NCI-H187 (cell line): ENCODE measurements at regions not wholly inside any gene's neighbourhood (a gene's known extent, or its start where the extent isn't known, plus 50 kb on each side); places are given as distances from the start of the nearest gene placed in this dataset.
A peak's percentile ranks its signal among the peaks of the same experiment; 100 is the strongest.
"Not testable (repeated sequence)": the region's sequence is repeated elsewhere in the genome, so short reads cannot be mapped to it uniquely, and the experiment has no call there.

Experiments used
- DNase-seq, 2 experiments: peaks; one replicate each; lab custom pipeline; 2025; lab: John Stamatoyannopoulos, UW

DNA sequence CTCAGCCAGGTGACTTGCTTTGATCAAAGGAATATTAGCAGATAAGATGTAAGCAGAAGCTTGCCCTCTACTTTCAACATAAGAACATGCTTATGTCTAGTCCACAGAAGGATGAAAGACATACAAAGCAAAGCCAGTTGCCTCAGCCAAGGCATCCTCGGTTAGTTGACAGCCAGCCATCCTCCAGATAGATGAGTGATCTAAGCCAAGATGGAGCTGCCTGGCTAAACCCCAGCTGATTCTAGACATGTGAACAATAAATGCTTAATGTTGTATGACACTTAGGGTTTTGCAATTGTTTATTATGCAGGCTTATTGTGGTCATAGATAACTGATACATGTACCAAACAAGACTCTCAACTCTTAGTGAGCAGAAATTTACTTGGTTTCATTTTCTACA is 157.6 kb upstream of the TMTC2 start:
- DNase-seq: no peak

DNA sequence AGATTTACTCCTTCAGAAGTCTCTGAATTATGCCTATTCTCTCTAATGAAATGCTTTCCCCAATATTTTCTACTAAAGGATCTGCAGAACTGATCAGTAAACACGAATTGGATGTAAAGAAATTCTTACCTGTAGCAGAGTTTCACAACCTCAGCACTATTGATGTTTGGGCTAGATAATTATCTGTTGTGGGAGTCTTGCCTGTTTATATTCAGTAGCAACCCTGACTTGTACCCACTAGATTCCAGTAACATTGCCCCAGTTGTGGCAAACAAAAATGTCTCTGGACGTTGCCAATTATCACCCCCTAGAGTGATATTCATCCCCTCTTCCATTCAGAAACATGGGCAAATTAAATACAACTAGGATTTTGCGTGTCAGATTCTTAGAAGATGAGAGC is 156.8 kb upstream of the TMTC2 start:
- no peak for DNase-seq

GRCh38 chr12:82530394-82530793 is 156.3 kb upstream of the TMTC2 start:
- DNase-seq: no peak

GRCh38 chr12:82533341-82533740 is 153.4 kb upstream of the TMTC2 start:
- no peak for DNase-seq

DNA sequence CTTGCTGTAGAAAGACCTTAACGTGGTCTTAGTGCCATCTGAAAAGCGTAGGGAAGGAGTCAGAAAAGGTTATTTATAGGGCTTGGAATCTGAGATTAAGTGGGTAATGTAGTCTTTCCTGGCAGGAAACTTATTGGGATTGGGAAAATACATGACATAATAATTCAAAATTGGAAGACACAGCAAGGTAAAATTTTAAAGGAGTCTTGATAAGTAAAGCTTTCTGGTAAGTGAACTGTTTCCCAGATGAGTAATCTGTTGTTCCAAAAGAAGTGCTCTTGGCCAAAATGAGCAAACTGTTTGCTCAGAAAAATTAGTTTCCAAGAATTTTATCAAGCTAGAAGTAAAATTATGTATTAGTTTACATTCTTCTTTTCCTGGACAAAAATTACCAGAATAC is 149.3 kb upstream of the TMTC2 start:
- DNase-seq: no peak

DNA sequence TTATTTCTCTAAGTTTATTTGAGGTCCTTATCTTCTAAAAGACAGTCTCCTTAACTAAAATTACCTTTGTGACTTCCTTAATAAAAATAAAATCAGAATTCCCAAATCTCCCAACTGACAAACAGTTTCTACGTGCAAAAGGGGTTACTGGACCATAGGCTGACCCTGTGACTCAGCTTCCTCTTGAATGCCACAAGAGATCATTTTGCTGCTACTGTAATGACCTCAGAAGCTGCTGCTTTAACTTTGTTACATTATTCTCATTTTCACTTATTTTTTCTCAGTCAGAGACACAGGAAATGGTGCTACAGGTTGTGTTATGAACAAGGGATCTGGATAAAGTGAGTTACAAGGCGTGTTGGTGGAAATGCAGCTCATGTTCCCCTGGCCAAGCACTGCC is 132.2 kb upstream of the TMTC2 start:
- DNase-seq: no peak

- no peak for DNase-seq
These were observed 131.0 kb upstream of the TMTC2 start for GRCh38 chr12:82555699-82556098.

GRCh38 chr12:82565966-82566365 is 120.7 kb upstream of the TMTC2 start:
- DNase-seq: no peak

- DNase-seq: no peak
These were observed 119.0 kb upstream of the TMTC2 start for GRCh38 chr12:82567688-82568087.

GRCh38 chr12:82574191-82574590 is 112.5 kb upstream of the TMTC2 start:
- DNase-seq: no peak

GRCh38 chr12:82578725-82579124 is 108.0 kb upstream of the TMTC2 start:
- DNase-seq: no peak

GRCh38 chr12:82583756-82584155 is 103.0 kb upstream of the TMTC2 start:
- no peak for DNase-seq

DNA sequence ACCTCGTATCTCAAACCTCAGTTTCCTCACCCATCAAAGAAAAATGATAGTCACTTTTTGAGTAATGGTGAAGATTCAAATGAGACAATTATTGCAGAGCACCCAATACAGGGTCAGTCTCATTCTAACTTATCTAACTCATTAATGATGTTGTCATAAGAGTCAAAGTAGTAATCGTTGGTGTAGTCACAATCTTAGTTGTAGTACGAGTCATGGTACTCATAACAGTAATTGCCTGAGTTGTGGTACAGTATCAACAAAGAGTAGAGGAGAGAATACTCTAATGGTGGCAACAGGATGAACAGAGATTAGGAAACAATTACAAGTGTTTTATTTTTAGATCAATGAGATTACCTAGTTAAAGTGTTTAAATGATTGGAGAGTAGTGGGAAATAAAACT is 93.6 kb upstream of the TMTC2 start:
- DNase-seq: no peak

DNA sequence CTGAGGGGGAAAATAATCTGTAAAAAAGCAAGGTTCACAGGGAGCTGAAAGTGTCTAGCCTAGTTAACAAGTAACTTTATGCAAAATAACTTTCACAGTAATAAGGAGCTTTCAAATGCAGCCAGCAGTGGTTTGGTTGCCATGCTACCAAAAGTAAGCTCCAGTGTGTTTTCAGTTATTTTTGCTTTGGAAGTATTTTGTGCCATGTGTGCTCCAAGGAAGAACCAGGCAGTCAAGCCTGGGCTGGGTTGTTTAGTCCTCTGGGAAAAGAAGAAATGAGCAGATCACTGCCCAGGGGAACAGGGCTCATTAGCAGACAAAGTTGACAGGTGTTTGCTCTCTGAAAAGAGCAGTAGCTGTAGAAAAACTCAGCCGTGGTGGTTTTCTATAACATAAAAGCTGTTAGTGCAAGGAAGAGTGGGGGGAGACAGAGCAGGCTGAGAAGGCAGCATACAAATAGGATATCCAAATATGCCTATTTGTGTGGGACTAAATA is 92.8 kb upstream of the TMTC2 start:
- DNase-seq: peak; percentile 21 to 26

- no peak for DNase-seq
These were observed 90.8 kb upstream of the TMTC2 start for GRCh38 chr12:82595941-82596340.

- DNase-seq: peak; percentile 73 to 81
These were observed 90.2 kb upstream of the TMTC2 start for GRCh38 chr12:82596483-82596882.

DNA sequence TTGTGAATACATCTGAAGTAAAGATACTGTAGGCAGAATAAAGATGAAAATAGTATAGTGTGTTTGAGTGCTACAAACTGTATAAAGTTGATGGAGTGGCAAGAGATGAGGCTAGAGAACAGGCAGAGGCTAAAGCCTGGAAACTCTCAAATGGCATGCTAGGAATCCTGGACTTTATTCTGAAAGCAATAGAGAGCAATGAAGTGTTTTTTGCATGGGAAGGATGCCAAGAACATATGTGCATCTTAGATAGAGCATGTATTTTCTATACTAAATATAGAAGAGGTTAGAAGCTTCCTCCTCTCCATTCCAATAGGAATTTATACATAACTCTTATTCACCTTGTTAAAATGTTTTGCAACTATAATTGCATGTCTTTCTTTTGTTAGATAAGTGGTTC is 86.3 kb upstream of the TMTC2 start:
- DNase-seq: peak; percentile 16 to 45

DNA sequence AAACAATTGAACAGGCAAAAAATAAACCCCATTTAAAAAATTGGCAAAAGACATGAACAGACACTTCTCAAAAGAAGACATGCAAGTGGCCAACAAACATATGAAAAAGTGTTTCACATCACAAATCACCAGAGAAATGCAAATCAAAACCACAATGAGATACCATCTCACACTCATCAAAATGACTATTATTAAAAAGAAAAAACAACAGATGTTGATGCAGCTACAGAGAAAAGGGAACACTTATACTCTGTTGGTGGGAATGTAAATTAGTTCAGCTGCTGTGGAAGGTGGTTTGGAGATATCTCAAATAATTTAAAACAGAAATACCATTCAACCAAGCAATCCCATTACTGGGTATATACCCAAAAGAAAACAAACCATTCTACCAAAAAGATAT is 83.1 kb upstream of the TMTC2 start:
- not testable (repeated sequence) for DNase-seq

DNA sequence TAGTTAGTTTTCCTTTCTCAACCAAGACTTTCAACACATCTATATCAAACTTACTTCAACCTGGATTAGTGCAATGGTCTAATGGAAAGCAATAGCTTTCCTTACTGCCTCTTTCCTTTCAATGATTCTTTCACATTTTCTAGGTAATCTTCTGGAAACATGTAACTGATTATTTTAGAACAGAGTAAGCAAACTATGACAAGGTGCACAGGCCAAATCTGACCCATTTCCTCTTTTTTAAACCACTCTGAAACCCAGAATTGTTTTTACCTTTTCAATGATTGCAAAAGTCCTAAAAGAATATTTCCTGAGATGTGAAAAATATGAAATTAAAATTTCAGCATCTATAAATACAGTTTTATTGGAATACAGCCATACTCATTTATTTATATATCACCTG is 81.6 kb upstream of the TMTC2 start:
- DNase-seq: no peak

DNA sequence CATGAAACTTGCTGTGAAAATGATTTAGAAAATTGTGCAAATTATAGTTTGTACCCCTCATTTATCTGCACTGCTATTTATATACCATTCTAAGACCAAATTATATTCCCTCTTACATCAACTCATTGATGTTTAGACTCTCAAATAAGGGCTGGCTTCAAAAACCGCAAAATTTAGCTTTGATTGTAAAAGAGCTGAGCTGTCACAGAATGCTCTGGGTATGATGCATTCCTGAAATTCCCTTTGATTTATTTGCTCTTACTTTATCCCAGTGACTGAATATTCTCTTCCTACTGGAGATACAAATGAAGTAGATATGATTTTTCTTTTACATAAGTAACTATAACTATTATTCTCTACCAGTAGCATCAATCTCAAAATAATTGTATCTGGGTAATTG is 78.0 kb upstream of the TMTC2 start:
- DNase-seq: no peak

DNA sequence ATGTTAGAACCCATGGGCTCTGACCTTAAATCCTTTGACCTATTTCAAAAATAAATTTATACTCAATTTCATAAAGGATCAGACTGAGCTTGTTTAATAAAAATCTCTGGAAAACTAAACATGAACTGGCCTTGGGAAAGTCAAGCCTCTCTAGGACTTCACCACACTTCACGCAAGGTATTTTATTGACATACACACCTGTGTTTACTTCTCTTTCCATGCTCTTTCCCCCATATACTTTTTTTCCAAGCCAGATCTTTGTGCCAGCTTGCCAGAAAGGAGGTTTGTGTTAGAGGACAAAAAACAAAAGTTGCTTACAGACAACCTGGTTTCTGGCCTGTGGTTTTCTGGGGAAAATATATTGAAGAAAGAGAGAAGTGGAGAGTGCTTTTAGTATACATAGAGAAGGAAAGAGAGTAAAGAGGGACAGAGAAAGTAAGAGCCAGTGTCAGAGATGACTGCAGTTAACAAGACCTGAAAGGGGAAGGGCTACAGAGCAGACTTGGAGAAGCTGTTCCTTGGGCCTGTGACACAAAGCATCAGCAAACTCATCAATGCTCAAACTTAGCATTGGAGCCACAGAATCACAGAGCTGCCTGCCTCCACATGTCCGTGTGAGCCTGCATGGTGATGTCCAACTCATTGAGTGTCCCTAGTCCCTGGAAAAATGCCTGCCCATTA is 77.3 kb upstream of the TMTC2 start:
- no peak for DNase-seq

DNA sequence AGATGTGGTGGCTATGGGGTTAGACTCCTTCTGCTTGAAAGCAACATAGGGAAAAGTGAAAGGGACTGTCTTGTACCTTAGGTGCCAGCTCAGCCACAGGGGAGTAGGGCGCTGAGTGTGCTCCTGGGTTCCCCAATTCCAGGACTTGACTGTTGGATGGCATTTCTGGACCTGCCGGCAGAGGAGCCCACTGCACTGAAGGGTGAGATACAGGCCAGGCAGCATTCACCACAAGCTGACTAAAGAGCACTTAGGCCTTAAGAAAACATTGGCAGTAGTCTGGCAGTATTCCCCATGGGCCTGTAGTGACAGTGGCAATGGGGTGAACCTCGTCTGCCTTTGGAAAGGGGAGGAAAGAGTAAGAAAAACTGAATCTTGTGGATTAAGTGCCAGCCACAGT is 67.1 kb upstream of the TMTC2 start:
- peak in 1 of 2 experiments; percentile 30 for DNase-seq

DNA sequence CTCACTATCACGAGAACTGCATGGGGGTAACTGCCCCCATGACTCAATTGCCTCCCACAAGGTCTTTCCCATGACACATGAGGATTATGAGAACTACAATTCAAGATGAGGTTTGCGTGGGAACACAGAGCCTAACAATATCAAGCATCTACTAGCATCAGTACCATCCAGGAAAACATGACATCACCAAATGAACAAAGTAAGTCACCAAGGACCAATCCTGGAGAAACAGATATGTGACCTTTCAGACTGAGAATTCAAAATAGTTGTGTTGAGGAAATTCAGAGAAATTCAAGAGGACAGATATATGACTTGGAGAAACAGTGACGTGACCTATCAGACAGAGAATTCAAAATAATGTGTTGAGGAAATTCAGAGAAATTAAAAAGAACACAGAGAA is 65.8 kb upstream of the TMTC2 start:
- DNase-seq: no peak

DNA sequence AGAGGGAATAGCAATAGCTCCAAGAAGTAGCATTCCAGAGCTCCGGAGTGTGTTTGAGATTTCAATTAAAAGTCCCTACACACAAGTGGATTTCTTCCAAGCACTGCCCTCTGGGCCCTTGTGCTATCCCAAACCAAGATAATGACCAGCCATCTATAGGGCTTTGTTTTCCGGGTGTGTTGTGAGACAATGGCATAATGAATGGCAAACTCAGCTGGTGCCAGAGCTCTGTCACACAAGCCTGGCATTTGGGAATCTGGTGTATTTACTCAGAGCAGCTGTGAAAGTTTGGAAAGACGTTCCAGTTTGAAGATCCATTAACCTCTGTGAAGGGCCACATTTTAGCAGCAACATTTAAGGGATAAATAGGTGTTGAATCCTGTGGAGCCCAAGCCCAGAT is 61.2 kb upstream of the TMTC2 start:
- DNase-seq: peak in 1 of 2 experiments; percentile 16
